Retinal pigment epithelial cell (primary cell): ENCODE measurements at regions not wholly inside any gene's neighbourhood (a gene's known extent, or its start where the extent isn't known, plus 50 kb on each side); places are given as distances from the start of the nearest gene placed in this dataset.

Source experiments
- DNase-seq: peaks from one replicate; pipeline ENCODE4 v3.0.0-alpha.2; 2010; ENCODE audit warnings: low read depth
- H3K4me3 ChIP-seq: 2 replicates; pipeline ENCODE4 v1.5.1; 2011; ENCODE audit warnings: mild to moderate bottlenecking, low read length, control low read depth, moderate library complexity
- TF ChIP-seq, protein P1 (sequence below): conservative IDR thresholded peaks from 2 replicates; pipeline ENCODE4 v1.5.1; 2011; ENCODE audit warnings: low read depth, low read length, control low read depth, inconsistent platforms

DNA sequence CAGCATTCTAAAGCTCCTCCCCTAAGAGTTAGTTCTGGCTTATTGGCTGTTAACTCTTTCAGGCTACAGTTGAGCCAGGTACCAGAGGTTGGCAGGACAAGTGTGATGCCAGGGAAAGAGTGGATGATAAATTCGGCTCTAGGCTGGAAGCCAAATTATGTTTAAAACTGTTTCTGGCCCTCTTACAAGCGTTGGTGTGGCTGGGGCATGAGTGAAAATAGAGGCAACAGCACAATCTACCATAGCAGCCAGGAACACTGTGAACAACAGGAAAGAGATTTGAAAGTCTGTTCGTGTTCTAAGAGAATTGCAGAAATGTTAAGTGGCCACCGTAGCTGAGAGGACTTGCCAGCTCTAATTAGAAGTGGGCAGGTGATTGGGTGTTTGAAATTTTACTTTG, 84.2 kb downstream of the CDC7 start:
- TF ChIP-seq, protein P1, sequence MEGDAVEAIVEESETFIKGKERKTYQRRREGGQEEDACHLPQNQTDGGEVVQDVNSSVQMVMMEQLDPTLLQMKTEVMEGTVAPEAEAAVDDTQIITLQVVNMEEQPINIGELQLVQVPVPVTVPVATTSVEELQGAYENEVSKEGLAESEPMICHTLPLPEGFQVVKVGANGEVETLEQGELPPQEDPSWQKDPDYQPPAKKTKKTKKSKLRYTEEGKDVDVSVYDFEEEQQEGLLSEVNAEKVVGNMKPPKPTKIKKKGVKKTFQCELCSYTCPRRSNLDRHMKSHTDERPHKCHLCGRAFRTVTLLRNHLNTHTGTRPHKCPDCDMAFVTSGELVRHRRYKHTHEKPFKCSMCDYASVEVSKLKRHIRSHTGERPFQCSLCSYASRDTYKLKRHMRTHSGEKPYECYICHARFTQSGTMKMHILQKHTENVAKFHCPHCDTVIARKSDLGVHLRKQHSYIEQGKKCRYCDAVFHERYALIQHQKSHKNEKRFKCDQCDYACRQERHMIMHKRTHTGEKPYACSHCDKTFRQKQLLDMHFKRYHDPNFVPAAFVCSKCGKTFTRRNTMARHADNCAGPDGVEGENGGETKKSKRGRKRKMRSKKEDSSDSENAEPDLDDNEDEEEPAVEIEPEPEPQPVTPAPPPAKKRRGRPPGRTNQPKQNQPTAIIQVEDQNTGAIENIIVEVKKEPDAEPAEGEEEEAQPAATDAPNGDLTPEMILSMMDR, result no peak
- H3K4me3 ChIP-seq, result no peak overlapping the region
- no peak for DNase-seq

DNA sequence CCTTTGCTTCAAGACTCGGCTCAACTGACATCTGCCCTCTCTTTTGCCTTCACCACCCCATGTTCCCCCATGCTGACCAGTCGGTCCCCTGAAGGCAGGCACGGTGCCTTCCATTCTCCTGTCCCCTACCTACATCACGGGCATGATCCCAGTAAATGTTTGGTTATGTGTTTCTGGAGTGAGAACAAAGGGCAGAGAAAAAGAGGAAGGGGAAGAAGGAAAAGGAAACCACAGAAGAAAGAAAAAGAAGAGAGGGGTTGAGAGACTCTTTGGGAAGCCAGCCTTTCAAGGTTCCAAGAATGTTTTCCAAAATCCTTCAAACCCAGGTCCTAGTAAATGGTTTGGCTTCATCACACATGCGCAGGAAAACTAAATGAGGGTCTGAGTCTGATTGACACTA, 84.9 kb downstream of the CDC7 start:
- TF ChIP-seq, protein P1, result no peak
- H3K4me3 ChIP-seq, result no peak overlapping the region
- DNase-seq, result no peak

DNA sequence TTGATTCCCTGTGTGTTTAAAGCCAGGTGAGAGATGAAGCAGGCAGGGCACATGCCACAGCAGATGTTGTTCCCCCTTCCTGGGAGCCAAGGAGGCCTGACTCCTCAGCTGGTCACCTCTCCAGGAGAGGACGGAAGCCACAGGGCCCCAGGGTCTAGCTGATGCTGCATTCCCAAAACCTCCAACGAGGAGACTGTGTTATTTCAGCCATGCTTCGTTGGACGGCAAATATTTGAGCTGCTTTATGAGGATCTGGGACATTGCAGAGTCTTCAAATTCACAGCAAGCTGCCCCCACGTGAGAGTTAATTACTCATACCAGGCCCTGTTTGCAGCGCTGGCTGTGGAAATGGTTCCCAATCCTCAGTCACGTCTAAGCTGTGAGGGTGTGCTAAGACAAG, 85.3 kb downstream of the CDC7 start:
- TF ChIP-seq, protein P1, result no peak
- no peak overlapping the region for H3K4me3 ChIP-seq
- no peak for DNase-seq

DNA sequence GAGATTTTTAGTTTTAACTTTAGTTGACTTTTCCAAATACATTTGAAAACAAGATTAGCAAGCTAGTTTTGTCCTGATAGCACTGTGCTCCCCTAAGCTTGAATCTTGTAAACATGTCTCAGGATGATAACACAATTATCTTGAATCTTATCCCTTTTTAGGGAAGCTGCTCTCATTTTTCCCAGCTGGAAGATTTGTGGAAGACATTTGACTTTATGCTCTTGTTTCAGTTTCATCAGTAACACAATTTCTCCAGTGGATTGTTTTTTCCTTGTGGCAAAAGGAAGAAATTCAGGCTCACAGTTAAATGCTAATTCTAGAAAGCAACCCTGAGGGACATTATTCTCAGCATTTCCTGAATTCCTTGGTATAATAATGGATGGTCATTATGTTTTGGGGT, 88.8 kb downstream of the CDC7 start:
- no peak for DNase-seq
- H3K4me3 ChIP-seq, result no peak overlapping the region
- TF ChIP-seq, protein P1, result no peak

DNA sequence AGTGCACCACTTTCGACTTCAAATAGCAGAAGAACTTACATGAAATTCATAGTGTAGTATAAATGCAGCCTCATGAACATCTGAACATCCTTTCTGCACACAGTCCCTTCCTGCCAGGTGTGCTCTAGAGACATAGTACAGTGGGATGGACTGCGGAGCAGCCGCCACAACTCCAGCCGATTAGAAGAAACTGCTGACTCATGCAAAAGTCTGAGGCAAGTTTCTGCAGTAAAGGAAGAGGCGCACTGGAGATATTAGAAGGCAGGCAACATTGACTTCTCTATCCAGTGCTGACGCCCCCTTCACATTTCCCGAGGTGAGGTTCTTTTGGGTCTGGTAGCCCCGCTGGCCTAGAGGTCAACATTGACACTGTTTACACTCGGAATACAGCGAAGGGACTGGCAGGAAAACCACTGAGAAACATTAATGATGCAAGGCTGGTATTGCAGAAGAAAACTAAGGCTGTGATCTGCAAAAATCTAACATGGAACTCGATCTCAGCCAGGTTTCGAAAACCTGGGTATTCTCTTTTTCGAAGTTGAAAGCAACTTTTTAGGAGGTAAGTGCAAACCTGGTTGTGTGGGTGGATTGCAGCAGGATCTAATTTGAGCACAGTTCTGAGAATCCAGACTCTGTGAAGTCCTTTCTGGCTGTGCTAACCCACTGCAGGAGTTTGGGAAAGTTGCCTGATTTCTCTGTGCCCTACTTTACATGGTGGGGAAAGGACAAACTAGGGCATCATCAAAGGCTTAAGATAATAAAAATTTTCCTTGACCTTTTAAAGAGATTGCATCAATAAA, 90.7 kb downstream of the CDC7 start:
- no peak overlapping the region for H3K4me3 ChIP-seq
- TF ChIP-seq, protein P1, result no peak
- no peak for DNase-seq

DNA sequence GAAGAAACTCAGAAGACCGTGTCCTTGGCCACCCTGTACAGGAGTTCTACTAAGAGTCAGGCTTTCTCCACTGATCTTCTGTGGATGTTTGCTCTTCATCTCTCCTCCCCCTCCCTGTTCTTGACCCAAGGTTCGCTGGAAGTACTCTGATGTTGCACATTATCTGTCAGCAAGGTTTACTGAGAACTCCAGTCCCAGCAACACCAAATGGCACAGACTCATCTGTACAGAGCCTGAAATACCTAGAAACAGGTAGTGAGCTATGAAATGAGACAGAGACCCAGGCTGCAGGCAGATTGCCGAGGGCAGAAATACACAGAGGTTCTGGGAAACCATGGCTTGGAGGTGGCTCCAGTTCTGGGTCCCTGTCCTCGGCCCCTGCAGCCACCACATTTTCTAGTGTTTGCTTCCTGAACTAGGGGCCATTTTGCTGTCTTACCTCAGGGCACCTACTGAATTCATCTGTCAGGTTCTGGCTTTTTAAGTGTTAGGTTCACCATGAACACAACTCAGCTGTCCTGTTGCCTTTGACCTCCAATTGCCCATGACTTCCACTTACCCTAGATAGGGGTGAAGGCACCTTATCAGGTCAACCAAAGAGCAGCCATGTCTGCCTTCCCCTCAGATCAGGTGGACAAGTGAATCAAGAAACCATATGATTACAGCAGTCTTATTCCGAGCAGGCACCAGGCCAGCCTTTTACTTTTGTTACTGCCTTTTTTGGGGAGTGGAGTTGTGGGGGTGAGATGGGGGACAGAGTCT, 92.2 kb downstream of the CDC7 start:
- DNase-seq, result no peak
- no peak overlapping the region for H3K4me3 ChIP-seq
- TF ChIP-seq, protein P1, result no peak
